CD4-positive, alpha-beta T cell (primary cell): ENCODE measurements at regions not wholly inside any gene's neighbourhood (a gene's known extent, or its start where the extent isn't known, plus 50 kb on each side); places are given as distances from the start of the nearest gene placed in this dataset.

ENCODE experiments used
- ATAC-seq: fragments of 200-7000 bp; cut with Tn5 transposase; one replicate; pipeline ENCODE4 v1.10.0; 2022; ENCODE audit warnings: mild to moderate bottlenecking; ENCODE audit not compliant: poor library complexity
- CTCF ChIA-PET: fragments of 350-600 bp; sonication (Branson Sonifier 250); formaldehyde crosslinking; loops from one replicate; lab custom pipeline; 2021; ENCODE audit warnings: antibody characterized with exemption, inconsistent platforms; lab: Charles Lee
- POLR2A ChIA-PET: fragments of 350-600 bp; sonication (Branson Sonifier 250); formaldehyde crosslinking; loops from one replicate; lab custom pipeline; 2021; ENCODE audit warnings: antibody characterized with exemption, inconsistent platforms; lab: Charles Lee
- DNase-seq, 14 experiments: peaks; one replicate each; pipeline ENCODE4 v3.0.0-alpha.2; 2013 to 2020; ENCODE audit warnings: mixed read lengths in 2 of 14
- H3K27ac ChIP-seq, 2 donors: one replicate each; pipeline versions ENCODE4 v1.5.1 to v1.7.0; 2013; ENCODE audit warnings: low read length in 2 of 2, low read depth in 1 of 2, mild to moderate bottlenecking in 1 of 2
- H3K27me3 ChIP-seq, 2 experiments: 1 replicate in 1 of 2; 2 replicates in 1 of 2; pipeline versions ENCODE4 v1.6.1 to v1.7.0; 2013; ENCODE audit warnings: low read length in 2 of 2, control low read depth in 1 of 2, mild to moderate bottlenecking in 1 of 2, moderate library complexity in 1 of 2; ENCODE audit not compliant: insufficient read depth in 2 of 2, control insufficient read depth in 1 of 2
- H3K36me3 ChIP-seq: one replicate; pipeline ENCODE4 v1.6.1; 2013; ENCODE audit warnings: low read length, control low read depth; ENCODE audit not compliant: insufficient read depth
- H3K4me1 ChIP-seq: one replicate; pipeline ENCODE4 v1.6.1; 2013; ENCODE audit warnings: low read length, control low read depth; ENCODE audit not compliant: insufficient read depth
- H3K4me3 ChIP-seq: one replicate; pipeline ENCODE4 v1.5.1; 2013; ENCODE audit warnings: mild to moderate bottlenecking, low read length, moderate library complexity
- H3K9me3 ChIP-seq, 2 experiments: 1 replicate in 1 of 2; 2 replicates in 1 of 2; pipeline versions ENCODE4 v1.6.1 to v1.7.0; 2013; ENCODE audit warnings: low read length in 2 of 2, mild to moderate bottlenecking in 2 of 2, control low read depth in 1 of 2, moderate library complexity in 1 of 2; ENCODE audit not compliant: control insufficient read depth in 1 of 2, insufficient read depth in 1 of 2
- H3K27ac Mint-ChIP-seq: one replicate; pipeline ENCODE4 v1.8.0; 2020; ENCODE audit warnings: mixed read lengths
- H3K27me3 Mint-ChIP-seq: one replicate; pipeline ENCODE4 v1.8.0; 2021; ENCODE audit warnings: mixed read lengths
- H3K36me3 Mint-ChIP-seq: one replicate; pipeline ENCODE4 v1.8.0; 2021; ENCODE audit warnings: low read depth, mixed read lengths
- H3K4me1 Mint-ChIP-seq: one replicate; pipeline ENCODE4 v1.8.0; 2021; ENCODE audit warnings: low read depth, mixed read lengths
- H3K4me3 Mint-ChIP-seq: one replicate; pipeline ENCODE4 v1.8.0; 2020; ENCODE audit warnings: mild to moderate bottlenecking, mixed read lengths
- H3K9me3 Mint-ChIP-seq: one replicate; pipeline ENCODE4 v1.8.0; 2020; ENCODE audit warnings: mixed read lengths
- CTCF ChIP-seq: fragments of 200-600 bp; IDR thresholded peaks from one replicate; pipeline ENCODE4 v1.8.0; 2022; ENCODE audit warnings: antibody characterized with exemption, mild to moderate bottlenecking
- intact Hi-C, 2 experiments: fragments of 100-400 bp; cut with DNase I in 1 of 2; cut with micrococcal nuclease in 1 of 2; formaldehyde crosslinking; loops; one replicate each; pipeline versions ENCODE4 v1.15.1 to v1.9.0; 2023 to 2025; cut with DNase I, micrococcal nuclease

GRCh38 chr1:42070996-42071395 is 82.2 kb upstream of the GUCA2B start:
- no peak for TF ChIP-seq CTCF
- Histone ChIP-seq H3K27ac (no peak overlapping the region), H3K4me1 (no peaks in the 10 kb centered on the region), H3K36me3 (no peaks in the 10 kb centered on the region), H3K27me3 (no peaks in the 10 kb centered on the region), H3K4me3 (no peak overlapping the region), H3K9me3 (no peaks in the 10 kb centered on the region)
- Mint-ChIP-seq H3K4me1 (no peaks in the 10 kb centered on the region), H3K4me3 (no peak overlapping the region), H3K36me3 (no peaks in the 10 kb centered on the region), H3K27ac (no peak overlapping the region), H3K27me3 (peaks cover 25% of the 10 kb centered on the region), H3K9me3 (no peaks in the 10 kb centered on the region)
- ChIA-PET CTCF (no interaction called here), POLR2A (no interaction called here)
- intact Hi-C loops, result no loop called here
- DNase-seq (no peak), ATAC-seq (no peak)

GRCh38 chr1:42057800-42058199 is 95.4 kb upstream of the GUCA2B start:
- no peak overlapping the region for H3K4me3 ChIP-seq
- H3K27me3 ChIP-seq, result peaks cover 8 to 9% of the 10 kb centered on the region in 2 experiments
- POLR2A ChIA-PET, result no interaction called here
- Mint-ChIP-seq H3K4me1 (peaks cover 14% of the 10 kb centered on the region), H3K4me3 (no peak overlapping the region), H3K27ac (no peak overlapping the region), H3K9me3 (peaks cover 6% of the 10 kb centered on the region), H3K27me3 (peaks cover 69% of the 10 kb centered on the region), H3K36me3 (no peaks in the 10 kb centered on the region)
- H3K27ac ChIP-seq, result no peak overlapping the region
- ATAC-seq (no peak), DNase-seq (no peak)
- TF ChIP-seq CTCF, result no peak
- peaks cover 7 to 23% of the 10 kb centered on the region in 2 experiments for H3K9me3 ChIP-seq
- no peaks in the 10 kb centered on the region for H3K36me3 ChIP-seq
- intact Hi-C loops, result no loop called here
- CTCF ChIA-PET, result no interaction called here
- peaks cover 2% of the 10 kb centered on the region for H3K4me1 ChIP-seq

- Histone ChIP-seq H3K9me3 (peaks cover 7 to 23% of the 10 kb centered on the region in 2 experiments), H3K27ac (no peak overlapping the region), H3K36me3 (no peaks in the 10 kb centered on the region), H3K4me1 (peaks cover 2% of the 10 kb centered on the region), H3K4me3 (no peak overlapping the region), H3K27me3 (peaks cover 15 to 19% of the 10 kb centered on the region in 2 experiments)
- CTCF ChIA-PET, result no interaction called here
- Mint-ChIP-seq H3K27ac (no peak overlapping the region), H3K4me3 (no peak overlapping the region), H3K36me3 (no peaks in the 10 kb centered on the region), H3K4me1 (peaks cover 21% of the 10 kb centered on the region), H3K27me3 (peaks cover 70% of the 10 kb centered on the region), H3K9me3 (peaks cover 6% of the 10 kb centered on the region)
- POLR2A ChIA-PET, result no interaction called here
- intact Hi-C loops, result no loop called here
- no peak for TF ChIP-seq CTCF
- ATAC-seq (no peak), DNase-seq (no peak)
These were observed 96.8 kb upstream of the GUCA2B start for GRCh38 chr1:42056460-42056859.
